ENCODE measurements at regions not wholly inside any gene's neighbourhood (a gene's known extent, or its start where the extent isn't known, plus 50 kb on each side); places are given as distances from the start of the nearest gene placed in this dataset.

GRCh38 chr7:12943781-12944180 lies 256.3 kb downstream of the ARL4A start:
- no peak for DNase-seq
- H3K4me1 ChIP-seq: peaks cover 0 to 13% (median 8%) of the 10 kb centered on the region in 4 donors
- no peak overlapping the region for H3K4me3 ChIP-seq
- no peak overlapping the region for H3K27ac ChIP-seq
- H3K27me3 ChIP-seq: no peaks in the 10 kb centered on the region
- no peaks in the 10 kb centered on the region for H3K36me3 ChIP-seq
- no peaks in the 10 kb centered on the region for H3K9me3 ChIP-seq
- 70 to 81% methylated on average over 2 of the region's 2 CpGs for WGBS, 2 donors
- intact Hi-C loops (cut with DNase I): no loop called here
- no peak for TF ChIP-seq EP300 (IDR thresholded peaks at IDR 0.05)
- TF ChIP-seq POLR2A (IDR thresholded peaks at IDR 0.05): no peak
- TF ChIP-seq POLR2AphosphoS5 (IDR thresholded peaks at IDR 0.05): no peak
- no peak for TF ChIP-seq CTCF (IDR thresholded peaks at IDR 0.05)

- Histone ChIP-seq H3K9me3 (no peaks in the 10 kb centered on the region), H3K4me3 (no peak overlapping the region), H3K36me3 (no peaks in the 10 kb centered on the region), H3K4me1 (peaks cover 0 to 13% (median 8%) of the 10 kb centered on the region in 4 donors), H3K27me3 (no peaks in the 10 kb centered on the region), H3K27ac (no peak overlapping the region)
- 51 to 71% methylated on average over 2 of the region's 2 CpGs for whole genome bisulfite sequencing, 2 donors
- intact Hi-C loops (cut with DNase I): no loop called here
- DNase-seq: no peak
- TF ChIP-seq EP300 (IDR thresholded peaks at IDR 0.05): no peak
- no peak for TF ChIP-seq CTCF (IDR thresholded peaks at IDR 0.05)
- no peak for TF ChIP-seq POLR2A (IDR thresholded peaks at IDR 0.05)
- no peak for TF ChIP-seq POLR2AphosphoS5 (IDR thresholded peaks at IDR 0.05)
These were observed 258.5 kb downstream of the ARL4A start for GRCh38 chr7:12945901-12946300.

- DNase-seq: no peak
- intact Hi-C loops (cut with DNase I): no loop called here
These were observed 260.0 kb downstream of the ARL4A start for GRCh38 chr7:12947465-12947864.

GRCh38 chr7:12949060-12949931 lies 261.9 kb downstream of the ARL4A start:
- intact Hi-C loops (cut with DNase I): no loop called here
- no peak for TF ChIP-seq EP300 (IDR thresholded peaks at IDR 0.05)
- TF ChIP-seq POLR2A (IDR thresholded peaks at IDR 0.05): no peak
- no peak for TF ChIP-seq POLR2AphosphoS5 (IDR thresholded peaks at IDR 0.05)
- no peak for TF ChIP-seq CTCF (IDR thresholded peaks at IDR 0.05)
- H3K36me3 ChIP-seq: no peaks in the 10 kb centered on the region

More at GRCh38 chr7:12947465-12947864, 260.0 kb downstream of the ARL4A start:
- Histone ChIP-seq H3K27me3 (no peaks in the 10 kb centered on the region), H3K36me3 (no peaks in the 10 kb centered on the region), H3K4me3 (no peak overlapping the region), H3K4me1 (peaks cover 0 to 8% (median 3%) of the 10 kb centered on the region in 4 donors), H3K27ac (no peak overlapping the region), H3K9me3 (no peaks in the 10 kb centered on the region)
- 79 to 83% methylated on average over 5 of the region's 5 CpGs for WGBS, 2 donors
- TF ChIP-seq EP300 (IDR thresholded peaks at IDR 0.05): no peak
- TF ChIP-seq CTCF (IDR thresholded peaks at IDR 0.05): no peak
- no peak for TF ChIP-seq POLR2AphosphoS5 (IDR thresholded peaks at IDR 0.05)
- TF ChIP-seq POLR2A (IDR thresholded peaks at IDR 0.05): no peak

More at GRCh38 chr7:12949060-12949931, 261.9 kb downstream of the ARL4A start:
- no peak overlapping the region for H3K27ac ChIP-seq
- H3K27me3 ChIP-seq: no peaks in the 10 kb centered on the region
- H3K4me1 ChIP-seq: no peaks in the 10 kb centered on the region
- WGBS, 2 donors: 69 to 72% methylated on average over 4 of the region's 4 CpGs
- no peak for DNase-seq
- no peaks in the 10 kb centered on the region for H3K9me3 ChIP-seq
- H3K4me3 ChIP-seq: no peak overlapping the region

Data from sigmoid colon (tissue), 6 donors.